ENCODE measurements at regions not wholly inside any gene's neighbourhood (a gene's known extent, or its start where the extent isn't known, plus 50 kb on each side); places are given as distances from the start of the nearest gene placed in this dataset.

GRCh38 chrX:84893897-84894296 is 109.8 kb upstream of the APOOL start:
- ATAC-seq (ENCODE audit: low read depth): no peak
- TF ChIP-seq, protein P1, sequence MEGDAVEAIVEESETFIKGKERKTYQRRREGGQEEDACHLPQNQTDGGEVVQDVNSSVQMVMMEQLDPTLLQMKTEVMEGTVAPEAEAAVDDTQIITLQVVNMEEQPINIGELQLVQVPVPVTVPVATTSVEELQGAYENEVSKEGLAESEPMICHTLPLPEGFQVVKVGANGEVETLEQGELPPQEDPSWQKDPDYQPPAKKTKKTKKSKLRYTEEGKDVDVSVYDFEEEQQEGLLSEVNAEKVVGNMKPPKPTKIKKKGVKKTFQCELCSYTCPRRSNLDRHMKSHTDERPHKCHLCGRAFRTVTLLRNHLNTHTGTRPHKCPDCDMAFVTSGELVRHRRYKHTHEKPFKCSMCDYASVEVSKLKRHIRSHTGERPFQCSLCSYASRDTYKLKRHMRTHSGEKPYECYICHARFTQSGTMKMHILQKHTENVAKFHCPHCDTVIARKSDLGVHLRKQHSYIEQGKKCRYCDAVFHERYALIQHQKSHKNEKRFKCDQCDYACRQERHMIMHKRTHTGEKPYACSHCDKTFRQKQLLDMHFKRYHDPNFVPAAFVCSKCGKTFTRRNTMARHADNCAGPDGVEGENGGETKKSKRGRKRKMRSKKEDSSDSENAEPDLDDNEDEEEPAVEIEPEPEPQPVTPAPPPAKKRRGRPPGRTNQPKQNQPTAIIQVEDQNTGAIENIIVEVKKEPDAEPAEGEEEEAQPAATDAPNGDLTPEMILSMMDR (IDR thresholded peaks at IDR 0.05; ENCODE audit: poor library complexity, severe bottlenecking): no peak
- Histone ChIP-seq H3K4me1 (ENCODE audit: insufficient read depth, poor library complexity, severe bottlenecking) (no peaks in the 10 kb centered on the region), H3K4me3 (ENCODE audit: severe bottlenecking) (no peak overlapping the region), H3K27ac (ENCODE audit: poor library complexity, severe bottlenecking) (no peak overlapping the region), H3K27me3 (ENCODE audit: insufficient read depth, poor library complexity, severe bottlenecking) (no peaks in the 10 kb centered on the region), H3K9me3 (ENCODE audit: severe bottlenecking) (no peaks in the 10 kb centered on the region), H3K36me3 (ENCODE audit: low read depth) (no peaks in the 10 kb centered on the region)
- DNase-seq (ENCODE audit: low spot score): no peak

- DNase-seq (ENCODE audit: low spot score): no peak
- TF ChIP-seq, protein P1 (IDR thresholded peaks at IDR 0.05; ENCODE audit: poor library complexity, severe bottlenecking): peak; percentile 35
Measured at GRCh38 chrX:84907324-84907968, 96.2 kb upstream of the APOOL start.

DNA sequence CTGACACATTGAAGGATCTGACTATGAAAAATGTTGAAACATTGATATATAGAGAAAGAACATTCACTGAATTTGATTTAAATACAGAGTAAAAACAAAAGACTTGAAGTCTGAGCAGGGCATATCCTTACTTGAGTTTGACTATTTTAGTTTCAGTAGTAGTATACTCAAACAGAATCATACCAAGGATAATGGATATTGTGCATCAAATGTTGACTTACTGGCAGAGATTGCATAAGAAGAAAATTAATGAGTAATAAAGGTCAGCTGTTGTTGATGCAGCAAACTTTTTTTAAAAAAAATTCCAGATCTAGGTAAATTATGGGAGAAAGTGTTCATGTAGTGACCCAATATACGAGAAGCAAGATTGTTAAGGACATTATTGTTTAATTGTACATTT is 94.5 kb upstream of the APOOL start:
- no peaks in the 10 kb centered on the region for H3K9me3 ChIP-seq (ENCODE audit: severe bottlenecking)
- H3K27ac ChIP-seq (ENCODE audit: poor library complexity, severe bottlenecking): no peak overlapping the region
- H3K4me3 ChIP-seq (ENCODE audit: severe bottlenecking): no peak overlapping the region
- H3K27me3 ChIP-seq (ENCODE audit: insufficient read depth, poor library complexity, severe bottlenecking): no peaks in the 10 kb centered on the region
- H3K4me1 ChIP-seq (ENCODE audit: insufficient read depth, poor library complexity, severe bottlenecking): no peaks in the 10 kb centered on the region
- ATAC-seq (ENCODE audit: low read depth) (no peak), DNase-seq (ENCODE audit: low spot score) (no peak)
- TF ChIP-seq, protein P1 (IDR thresholded peaks at IDR 0.05; ENCODE audit: poor library complexity, severe bottlenecking): no peak
- H3K36me3 ChIP-seq (ENCODE audit: low read depth): no peaks in the 10 kb centered on the region

More at GRCh38 chrX:84907324-84907968, 96.2 kb upstream of the APOOL start:
- ATAC-seq (ENCODE audit: low read depth): no peak; the same call in 2 of the 3 replicates
- Histone ChIP-seq H3K27me3 (ENCODE audit: insufficient read depth, poor library complexity, severe bottlenecking) (no peaks in the 10 kb centered on the region), H3K36me3 (ENCODE audit: low read depth) (no peaks in the 10 kb centered on the region), H3K4me3 (ENCODE audit: severe bottlenecking) (no peak overlapping the region), H3K9me3 (ENCODE audit: severe bottlenecking) (no peaks in the 10 kb centered on the region), H3K27ac (ENCODE audit: poor library complexity, severe bottlenecking) (no peak overlapping the region), H3K4me1 (ENCODE audit: insufficient read depth, poor library complexity, severe bottlenecking) (no peaks in the 10 kb centered on the region)

GRCh38 chrX:84924624-84925023 is 79.1 kb upstream of the APOOL start:
- Histone ChIP-seq H3K27me3 (ENCODE audit: insufficient read depth, poor library complexity, severe bottlenecking) (no peaks in the 10 kb centered on the region), H3K27ac (ENCODE audit: poor library complexity, severe bottlenecking) (no peak overlapping the region), H3K4me1 (ENCODE audit: insufficient read depth, poor library complexity, severe bottlenecking) (no peaks in the 10 kb centered on the region), H3K4me3 (ENCODE audit: severe bottlenecking) (no peak overlapping the region), H3K36me3 (ENCODE audit: low read depth) (no peaks in the 10 kb centered on the region), H3K9me3 (ENCODE audit: severe bottlenecking) (no peaks in the 10 kb centered on the region)
- TF ChIP-seq, protein P1 (IDR thresholded peaks at IDR 0.05; ENCODE audit: poor library complexity, severe bottlenecking): no peak
- no peak for ATAC-seq (ENCODE audit: low read depth)
- no peak for DNase-seq (ENCODE audit: low spot score)

DNA sequence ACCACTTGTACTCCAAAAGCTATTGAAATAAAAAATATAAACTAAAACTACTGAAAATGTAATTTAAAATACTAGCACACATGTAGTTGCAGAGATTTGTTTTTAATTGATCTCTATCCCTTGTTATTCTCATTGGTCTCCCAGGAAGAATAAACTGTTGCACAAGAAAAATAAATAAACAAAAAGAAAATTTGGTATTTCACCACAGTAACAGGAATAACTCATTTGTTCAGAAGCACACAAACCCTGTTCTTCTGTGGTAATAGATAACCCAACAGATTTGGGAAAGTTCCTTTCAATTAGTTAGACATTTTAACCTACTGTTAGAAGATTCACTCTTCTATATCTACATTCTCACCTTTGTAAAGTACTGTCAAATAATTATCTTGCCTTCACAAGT is 70.9 kb upstream of the APOOL start:
- Histone ChIP-seq H3K4me3 (ENCODE audit: severe bottlenecking) (no peak overlapping the region), H3K27me3 (ENCODE audit: insufficient read depth, poor library complexity, severe bottlenecking) (no peaks in the 10 kb centered on the region), H3K36me3 (ENCODE audit: low read depth) (no peaks in the 10 kb centered on the region), H3K27ac (ENCODE audit: poor library complexity, severe bottlenecking) (no peak overlapping the region), H3K9me3 (ENCODE audit: severe bottlenecking) (no peaks in the 10 kb centered on the region), H3K4me1 (ENCODE audit: insufficient read depth, poor library complexity, severe bottlenecking) (no peaks in the 10 kb centered on the region)
- TF ChIP-seq, protein P1 (IDR thresholded peaks at IDR 0.05; ENCODE audit: poor library complexity, severe bottlenecking): no peak
- ATAC-seq (ENCODE audit: low read depth): no peak
- DNase-seq (ENCODE audit: low spot score): no peak

Measured in RWPE2 (cell line).